ENCODE measurements at regions not wholly inside any gene's neighbourhood (a gene's known extent, or its start where the extent isn't known, plus 50 kb on each side); places are given as distances from the start of the nearest gene placed in this dataset.

GRCh38 chr9:75830303-75830702, 60.2 kb upstream of the PCSK5 start:
- no peak for TF ChIP-seq CTCF (IDR thresholded peaks at IDR 0.05 in 4 of 5, conservative IDR thresholded peaks at IDR 0.05 in 1 of 5)
- TF ChIP-seq POLR2A (IDR thresholded peaks at IDR 0.05), result no peak
- in situ Hi-C loops (cut with MboI; ENCODE audit: low sequenced_read_pairs in 4 of 4) (loop anchor here in 1 of 4 donors (25.0 kb wide), 1 partner anchor 168 kb away; no protein-coding TSS in a partner anchor), intact Hi-C loops (cut with DNase I; ENCODE audit: low total_unique reads) (no loop called here)
- H3K36me3 ChIP-seq, result no peaks in the 10 kb centered on the region
- DNase-seq, result no peak
- ATAC-seq, result no peak
- H3K27ac ChIP-seq, result no peak overlapping the region
- no peaks in the 10 kb centered on the region for H3K27me3 ChIP-seq
- H3K4me3 ChIP-seq, result no peak overlapping the region
- no peaks in the 10 kb centered on the region for H3K9me3 ChIP-seq
- H3K4me1 ChIP-seq, result no peaks in the 10 kb centered on the region

GRCh38 chr9:75833778-75834177, 56.7 kb upstream of the PCSK5 start:
- H3K27me3 ChIP-seq, result no peaks in the 10 kb centered on the region
- intact Hi-C loops (cut with DNase I; ENCODE audit: low total_unique reads) (no loop called here), in situ Hi-C loops (cut with MboI; ENCODE audit: low sequenced_read_pairs in 4 of 4) (loop anchor here in 1 of 4 donors (25.0 kb wide), 1 partner anchor 171 kb away; no protein-coding TSS in a partner anchor)
- ATAC-seq (no peak), DNase-seq (no peak)
- no peak for TF ChIP-seq POLR2A (IDR thresholded peaks at IDR 0.05)
- no peak for TF ChIP-seq CTCF (IDR thresholded peaks at IDR 0.05 in 4 of 5, conservative IDR thresholded peaks at IDR 0.05 in 1 of 5)
- no peak overlapping the region for H3K27ac ChIP-seq
- H3K4me3 ChIP-seq, result no peak overlapping the region
- no peaks in the 10 kb centered on the region for H3K4me1 ChIP-seq
- no peaks in the 10 kb centered on the region for H3K36me3 ChIP-seq
- no peaks in the 10 kb centered on the region for H3K9me3 ChIP-seq

- no peak for ATAC-seq
- no peaks in the 10 kb centered on the region for H3K9me3 ChIP-seq
- H3K4me1 ChIP-seq, result no peaks in the 10 kb centered on the region
- in situ Hi-C loops (cut with MboI; ENCODE audit: low sequenced_read_pairs in 4 of 4) (loop anchor here in 1 of 4 donors (25.0 kb wide), 1 partner anchor 173 kb away; no protein-coding TSS in a partner anchor), intact Hi-C loops (cut with DNase I; ENCODE audit: low total_unique reads) (no loop called here)
- no peak overlapping the region for H3K27ac ChIP-seq
- no peak overlapping the region for H3K4me3 ChIP-seq
- no peaks in the 10 kb centered on the region for H3K27me3 ChIP-seq
- no peak for DNase-seq
- H3K36me3 ChIP-seq, result no peaks in the 10 kb centered on the region
- TF ChIP-seq CTCF (IDR thresholded peaks at IDR 0.05 in 4 of 5, conservative IDR thresholded peaks at IDR 0.05 in 1 of 5), result no peak
- no peak for TF ChIP-seq POLR2A (IDR thresholded peaks at IDR 0.05)
These were observed 55.6 kb upstream of the PCSK5 start for GRCh38 chr9:75834878-75835277.
